Renal cortex interstitium (tissue), 11 donors: ENCODE measurements at regions not wholly inside any gene's neighbourhood (a gene's known extent, or its start where the extent isn't known, plus 50 kb on each side); places are given as distances from the start of the nearest gene placed in this dataset.
A peak's percentile ranks its signal among the peaks of the same experiment; 100 is the strongest.
"Not testable (repeated sequence)": the region's sequence is repeated elsewhere in the genome, so short reads cannot be mapped to it uniquely, and the experiment has no call there.

Experiments used
- DNase-seq, 11 donors: peaks; one replicate each; pipeline ENCODE4 v3.0.0-alpha.2; 2013; ENCODE audit warnings: low read depth in 9 of 11, low spot score in 4 of 11; ENCODE audit errors: extremely low read depth in 1 of 11

- no peak for DNase-seq
These were observed 202.9 kb upstream of the KLHL1 start for GRCh38 chr13:70311191-70311590.

GRCh38 chr13:70310396-70311119, 202.3 kb upstream of the KLHL1 start:
- peak; percentile 9 to 39 (median 19) for DNase-seq

GRCh38 chr13:70297189-70297616, 189.0 kb upstream of the KLHL1 start:
- DNase-seq = no peak

GRCh38 chr13:70284371-70284770, 176.1 kb upstream of the KLHL1 start:
- no peak for DNase-seq

- DNase-seq = no peak
These were observed 167.6 kb upstream of the KLHL1 start for GRCh38 chr13:70275841-70276240.

- no peak for DNase-seq
These were observed 147.2 kb upstream of the KLHL1 start for GRCh38 chr13:70255406-70255991.

- DNase-seq = peak in 8 of 11 donors; percentile 2 to 12 (median 6)
These were observed 145.6 kb upstream of the KLHL1 start for GRCh38 chr13:70253834-70254233.

GRCh38 chr13:70253411-70253810, 145.2 kb upstream of the KLHL1 start:
- no peak for DNase-seq

GRCh38 chr13:70249332-70250064, 141.2 kb upstream of the KLHL1 start:
- no peak for DNase-seq

- no peak for DNase-seq
These were observed 128.9 kb upstream of the KLHL1 start for GRCh38 chr13:70237131-70237530.

GRCh38 chr13:70235565-70235964, 127.3 kb upstream of the KLHL1 start:
- DNase-seq = no peak

- no peak for DNase-seq
These were observed 115.7 kb upstream of the KLHL1 start for GRCh38 chr13:70223911-70224310.

GRCh38 chr13:70222926-70223325, 114.7 kb upstream of the KLHL1 start:
- DNase-seq = no peak

- DNase-seq = no peak
These were observed 110.4 kb upstream of the KLHL1 start for GRCh38 chr13:70218618-70219017.

- not testable (repeated sequence) for DNase-seq
These were observed 100.7 kb upstream of the KLHL1 start for GRCh38 chr13:70208968-70209367.

GRCh38 chr13:70206671-70207070, 98.4 kb upstream of the KLHL1 start:
- DNase-seq = no peak

- peak in 2 of 11 donors; percentile 1 for DNase-seq
These were observed 95.5 kb upstream of the KLHL1 start for GRCh38 chr13:70203661-70204229.

- no peak for DNase-seq
These were observed 82.8 kb upstream of the KLHL1 start for GRCh38 chr13:70191034-70191433.

GRCh38 chr13:70189981-70190380, 81.7 kb upstream of the KLHL1 start:
- no peak for DNase-seq

GRCh38 chr13:70188567-70188966, 80.3 kb upstream of the KLHL1 start:
- no peak for DNase-seq
